DMS153 (cell line): ENCODE measurements at regions not wholly inside any gene's neighbourhood (a gene's known extent, or its start where the extent isn't known, plus 50 kb on each side); places are given as distances from the start of the nearest gene placed in this dataset.

Source experiments
- DNase-seq: peaks from one replicate; lab custom pipeline; 2025; lab: John Stamatoyannopoulos, UW

- no peak for DNase-seq
Observed at GRCh38 chr21:27694667-27695066, 727.8 kb upstream of the ADAMTS5 start.

- DNase-seq = no peak
Observed at GRCh38 chr21:27693376-27693775, 726.5 kb upstream of the ADAMTS5 start.

- DNase-seq = no peak
Observed at GRCh38 chr21:27691516-27691915, 724.6 kb upstream of the ADAMTS5 start.

- no peak for DNase-seq
Observed at GRCh38 chr21:27691006-27691405, 724.1 kb upstream of the ADAMTS5 start.

- no peak for DNase-seq
Observed at GRCh38 chr21:27690426-27690825, 723.5 kb upstream of the ADAMTS5 start.

- DNase-seq = no peak
Observed at GRCh38 chr21:27688773-27689172, 721.9 kb upstream of the ADAMTS5 start.

- no peak for DNase-seq
Observed at GRCh38 chr21:27683292-27683691, 716.4 kb upstream of the ADAMTS5 start.

- no peak for DNase-seq
Observed at GRCh38 chr21:27681841-27682240, 715.0 kb upstream of the ADAMTS5 start.

GRCh38 chr21:27681038-27681437, 714.1 kb upstream of the ADAMTS5 start:
- DNase-seq = no peak

GRCh38 chr21:27680181-27680580, 713.3 kb upstream of the ADAMTS5 start:
- no peak for DNase-seq

GRCh38 chr21:27678511-27678910, 711.6 kb upstream of the ADAMTS5 start:
- no peak for DNase-seq

GRCh38 chr21:27677546-27677945, 710.7 kb upstream of the ADAMTS5 start:
- no peak for DNase-seq

GRCh38 chr21:27675306-27675705, 708.4 kb upstream of the ADAMTS5 start:
- DNase-seq = no peak

GRCh38 chr21:27674041-27674615, 707.2 kb upstream of the ADAMTS5 start:
- no peak for DNase-seq

- no peak for DNase-seq
Observed at GRCh38 chr21:27673581-27673980, 706.7 kb upstream of the ADAMTS5 start.

GRCh38 chr21:27671207-27671606, 704.3 kb upstream of the ADAMTS5 start:
- DNase-seq = no peak

GRCh38 chr21:27653481-27653880, 686.6 kb upstream of the ADAMTS5 start:
- DNase-seq = no peak

GRCh38 chr21:27649762-27650161, 682.9 kb upstream of the ADAMTS5 start:
- no peak for DNase-seq

- no peak for DNase-seq
Observed at GRCh38 chr21:27649323-27649722, 682.4 kb upstream of the ADAMTS5 start.

- DNase-seq = no peak
Observed at GRCh38 chr21:27648560-27648959, 681.7 kb upstream of the ADAMTS5 start.

- no peak for DNase-seq
Observed at GRCh38 chr21:27647921-27648320, 681.0 kb upstream of the ADAMTS5 start.

GRCh38 chr21:27647401-27647800, 680.5 kb upstream of the ADAMTS5 start:
- no peak for DNase-seq

- no peak for DNase-seq
Observed at GRCh38 chr21:27646691-27647090, 679.8 kb upstream of the ADAMTS5 start.

GRCh38 chr21:27646056-27646455, 679.2 kb upstream of the ADAMTS5 start:
- no peak for DNase-seq

GRCh38 chr21:27645285-27645684, 678.4 kb upstream of the ADAMTS5 start:
- DNase-seq = no peak
